ENCODE measurements at regions not wholly inside any gene's neighbourhood (a gene's known extent, or its start where the extent isn't known, plus 50 kb on each side); places are given as distances from the start of the nearest gene placed in this dataset.

DNA sequence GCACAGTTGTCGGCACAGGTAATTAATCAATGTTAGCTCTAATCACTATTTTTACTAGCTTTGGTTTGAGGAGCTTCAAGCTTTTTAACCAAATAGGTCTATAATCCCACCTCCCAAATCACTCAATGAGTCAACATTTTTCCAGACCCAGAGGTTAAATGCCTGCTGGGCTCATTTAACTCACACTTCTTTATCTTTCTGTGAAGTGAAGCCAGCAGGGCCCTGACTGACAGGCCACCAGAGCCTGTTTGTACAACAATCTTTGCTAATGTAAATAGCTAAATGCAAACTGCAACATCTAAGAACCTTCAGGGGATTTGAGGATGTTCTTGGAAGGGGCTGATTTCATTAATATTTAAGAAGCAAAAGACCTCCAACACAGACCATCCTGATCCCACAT, 98.4 kb upstream of the NREP start:
- intact Hi-C loops (cut with micrococcal nuclease; ENCODE audit: unreplicated experiment): no loop called here
- TF ChIP-seq EZH2phosphoT487 (IDR thresholded peaks at IDR 0.05; ENCODE audit: borderline replicate concordance, low read depth, low read length): no peak
- TF ChIP-seq, protein P1, sequence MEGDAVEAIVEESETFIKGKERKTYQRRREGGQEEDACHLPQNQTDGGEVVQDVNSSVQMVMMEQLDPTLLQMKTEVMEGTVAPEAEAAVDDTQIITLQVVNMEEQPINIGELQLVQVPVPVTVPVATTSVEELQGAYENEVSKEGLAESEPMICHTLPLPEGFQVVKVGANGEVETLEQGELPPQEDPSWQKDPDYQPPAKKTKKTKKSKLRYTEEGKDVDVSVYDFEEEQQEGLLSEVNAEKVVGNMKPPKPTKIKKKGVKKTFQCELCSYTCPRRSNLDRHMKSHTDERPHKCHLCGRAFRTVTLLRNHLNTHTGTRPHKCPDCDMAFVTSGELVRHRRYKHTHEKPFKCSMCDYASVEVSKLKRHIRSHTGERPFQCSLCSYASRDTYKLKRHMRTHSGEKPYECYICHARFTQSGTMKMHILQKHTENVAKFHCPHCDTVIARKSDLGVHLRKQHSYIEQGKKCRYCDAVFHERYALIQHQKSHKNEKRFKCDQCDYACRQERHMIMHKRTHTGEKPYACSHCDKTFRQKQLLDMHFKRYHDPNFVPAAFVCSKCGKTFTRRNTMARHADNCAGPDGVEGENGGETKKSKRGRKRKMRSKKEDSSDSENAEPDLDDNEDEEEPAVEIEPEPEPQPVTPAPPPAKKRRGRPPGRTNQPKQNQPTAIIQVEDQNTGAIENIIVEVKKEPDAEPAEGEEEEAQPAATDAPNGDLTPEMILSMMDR (conservative IDR thresholded peaks at IDR 0.05; ENCODE audit: low read length): no peak
- no peak for DNase-seq (ENCODE audit: low spot score)
- Histone ChIP-seq H3K4me3 (ENCODE audit: low read depth, low read length, poor library complexity, severe bottlenecking) (no peak overlapping the region), H3K9me2 (ENCODE audit: insufficient read depth, low read length) (no peaks in the 10 kb centered on the region), H3K27ac (ENCODE audit: low read depth, low read length, poor library complexity, severe bottlenecking) (no peak overlapping the region), H3K4me1 (ENCODE audit: insufficient read depth, low read length, poor library complexity, severe bottlenecking) (peaks cover 14% of the 10 kb centered on the region), H3K36me3 (ENCODE audit: insufficient read depth, low read length) (no peaks in the 10 kb centered on the region), H3K9me3 (ENCODE audit: low read length) (no peaks in the 10 kb centered on the region), H3K79me2 (ENCODE audit: insufficient read depth, low read depth, low read length) (no peaks in the 10 kb centered on the region), H2AFZ (ENCODE audit: low read length) (no peak overlapping the region), H4K20me1 (ENCODE audit: insufficient read depth, low read length) (no peaks in the 10 kb centered on the region), H3K4me2 (ENCODE audit: low read length) (no peak overlapping the region)
- no TSS peak for BruUV-seq (replicated peaks)
- CTCF ChIA-PET (ENCODE audit: unreplicated experiment): no interaction called here
- POLR2A ChIA-PET: interaction anchor here (0.6 to 1.1 kb wide), 5 partner anchors 10 to 1690 kb away, joined by 3 to 4 read pairs (median 4); no protein-coding TSS in a partner anchor

DNA sequence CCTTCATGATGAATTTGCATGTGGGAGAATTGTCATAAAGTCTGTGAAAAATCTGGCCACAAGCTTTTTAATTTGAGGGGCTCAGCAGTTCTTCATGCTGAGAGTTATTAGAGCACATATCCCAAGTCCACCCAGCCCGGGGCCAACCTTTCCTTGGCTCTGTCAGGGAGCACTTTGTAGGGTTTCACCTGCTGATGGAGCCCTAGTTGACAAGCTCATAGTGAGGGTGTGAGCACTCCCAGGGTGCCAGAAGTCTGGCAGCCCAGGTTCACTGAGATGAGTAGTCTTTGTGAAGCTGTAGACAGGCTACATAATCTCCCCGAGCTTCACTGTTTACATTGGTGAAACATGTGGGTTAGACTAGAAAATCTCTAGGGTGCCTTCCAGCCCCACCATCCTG, 97.2 kb upstream of the NREP start:
- Histone ChIP-seq H3K79me2 (ENCODE audit: insufficient read depth, low read depth, low read length) (no peaks in the 10 kb centered on the region), H4K20me1 (ENCODE audit: insufficient read depth, low read length) (no peaks in the 10 kb centered on the region), H3K4me2 (ENCODE audit: low read length) (peak overlapping the region; percentile 43; the same call in 1 of the 2 replicates), H3K36me3 (ENCODE audit: insufficient read depth, low read length) (no peaks in the 10 kb centered on the region), H3K9me2 (ENCODE audit: insufficient read depth, low read length) (no peaks in the 10 kb centered on the region), H3K4me1 (ENCODE audit: insufficient read depth, low read length, poor library complexity, severe bottlenecking) (peaks cover 14% of the 10 kb centered on the region), H3K27ac (ENCODE audit: low read depth, low read length, poor library complexity, severe bottlenecking) (no peak overlapping the region), H3K4me3 (ENCODE audit: low read depth, low read length, poor library complexity, severe bottlenecking) (no peak overlapping the region), H2AFZ (ENCODE audit: low read length) (peak overlapping the region; percentile 72; the same call in 1 of the 2 replicates), H3K9me3 (ENCODE audit: low read length) (no peaks in the 10 kb centered on the region)
- ChIA-PET POLR2A (interaction anchor here (0.5 to 1.1 kb wide), 2 partner anchors 14 to 620 kb away, joined by 4 to 6 read pairs; no protein-coding TSS in a partner anchor), CTCF (ENCODE audit: unreplicated experiment) (no interaction called here)
- intact Hi-C loops (cut with micrococcal nuclease; ENCODE audit: unreplicated experiment): no loop called here
- no peak for DNase-seq (ENCODE audit: low spot score)
- no peak for TF ChIP-seq EZH2phosphoT487 (IDR thresholded peaks at IDR 0.05; ENCODE audit: borderline replicate concordance, low read depth, low read length)
- TF ChIP-seq, protein P1 (conservative IDR thresholded peaks at IDR 0.05; ENCODE audit: low read length): no peak
- no TSS peak for BruUV-seq (replicated peaks)

DNA sequence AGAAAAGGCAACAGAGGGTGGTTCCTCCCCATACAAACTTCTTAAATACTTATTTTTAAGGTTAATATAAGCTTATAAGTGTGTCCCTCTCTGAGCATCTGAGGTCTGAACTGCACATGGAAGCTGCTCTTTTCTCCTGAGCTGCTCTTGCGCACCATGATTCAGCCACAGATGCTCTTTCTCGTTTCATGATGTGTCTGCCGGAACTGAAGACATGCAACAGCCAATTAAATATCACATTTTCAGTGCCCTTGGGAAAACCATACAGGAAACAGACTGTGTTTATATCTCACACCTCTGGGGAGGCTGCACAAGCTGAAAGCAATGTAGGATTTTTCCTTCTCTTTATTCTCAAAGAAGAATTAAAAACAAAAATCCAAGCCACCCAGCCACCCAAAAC, 96.8 kb upstream of the NREP start:
- no peak overlapping the region for H3K27ac ChIP-seq (ENCODE audit: low read depth, low read length, poor library complexity, severe bottlenecking)
- H3K4me3 ChIP-seq (ENCODE audit: low read depth, low read length, poor library complexity, severe bottlenecking): no peak overlapping the region
- H3K4me2 ChIP-seq (ENCODE audit: low read length): peak overlapping the region; percentile 43
- no TSS peak for BruUV-seq (replicated peaks)
- TF ChIP-seq EZH2phosphoT487 (IDR thresholded peaks at IDR 0.05; ENCODE audit: borderline replicate concordance, low read depth, low read length): no peak
- TF ChIP-seq, protein P1 (conservative IDR thresholded peaks at IDR 0.05; ENCODE audit: low read length): no peak
- peaks cover 14% of the 10 kb centered on the region for H3K4me1 ChIP-seq (ENCODE audit: insufficient read depth, low read length, poor library complexity, severe bottlenecking)
- intact Hi-C loops (cut with micrococcal nuclease; ENCODE audit: unreplicated experiment): no loop called here
- CTCF ChIA-PET (ENCODE audit: unreplicated experiment): no interaction called here
- no peaks in the 10 kb centered on the region for H3K79me2 ChIP-seq (ENCODE audit: insufficient read depth, low read depth, low read length)
- peak overlapping the region; percentile 72; the same call in 1 of the 2 replicates for H2AFZ ChIP-seq (ENCODE audit: low read length)
- no peaks in the 10 kb centered on the region for H3K9me3 ChIP-seq (ENCODE audit: low read length)
- no peaks in the 10 kb centered on the region for H3K36me3 ChIP-seq (ENCODE audit: insufficient read depth, low read length)
- no peaks in the 10 kb centered on the region for H4K20me1 ChIP-seq (ENCODE audit: insufficient read depth, low read length)
- POLR2A ChIA-PET: no interaction called here
- peak; percentile 62 for DNase-seq (ENCODE audit: low spot score)
- no peaks in the 10 kb centered on the region for H3K9me2 ChIP-seq (ENCODE audit: insufficient read depth, low read length)
